Transverse colon (tissue), 4 donors: ENCODE measurements at regions not wholly inside any gene's neighbourhood (a gene's known extent, or its start where the extent isn't known, plus 50 kb on each side); places are given as distances from the start of the nearest gene placed in this dataset.

Experiments
- DNase-seq: peaks from one replicate; pipeline ENCODE4 v3.0.0-alpha.2; 2019
- H3K27ac ChIP-seq, 4 donors: fragments of 200-600 bp; sonication (generic); 2 replicates each; pipeline ENCODE4 v1.5.1; 2016 to 2018; ENCODE audit warnings: inconsistent platforms in 4 of 4
- H3K27me3 ChIP-seq: fragments of 200-600 bp; sonication (generic); 2 replicates; pipeline ENCODE4 v1.5.1; 2017; ENCODE audit warnings: inconsistent platforms
- H3K36me3 ChIP-seq, 4 donors: fragments of 200-600 bp; sonication (generic); 2 replicates each; pipeline ENCODE4 v1.5.1; 2017 to 2019; ENCODE audit warnings: inconsistent platforms in 4 of 4
- H3K4me1 ChIP-seq, 4 donors: fragments of 200-600 bp; sonication (generic); 2 replicates each; pipeline ENCODE4 v1.5.1; 2017 to 2020; ENCODE audit warnings: inconsistent platforms in 4 of 4
- H3K4me3 ChIP-seq, 4 donors: fragments of 200-600 bp; sonication (generic); 1 replicate in 1 of 4; 2 replicates in 3 of 4; pipeline versions ENCODE4 v1.5.1 to v1.6.1; 2017 to 2019; ENCODE audit warnings: inconsistent platforms in 4 of 4
- H3K9me3 ChIP-seq, 2 donors: fragments of 200-600 bp; sonication (generic); 2 replicates each; pipeline ENCODE4 v1.5.1; 2017 to 2019; ENCODE audit warnings: inconsistent platforms in 2 of 2
- CTCF ChIP-seq, 5 experiments: fragments of 200-600 bp in 3 of 5; fragments of 450-650 bp in 2 of 5; sonication (generic) in 3 of 5; IDR thresholded peaks; 1 replicate in 2 of 5; 2 replicates in 3 of 5; pipeline ENCODE4 v1.5.1; 2016 to 2017; ENCODE audit warnings: antibody characterized with exemption in 5 of 5, inconsistent platforms in 3 of 5, mild to moderate bottlenecking in 2 of 5, moderate library complexity in 1 of 5
- EP300 ChIP-seq: sonication (generic); formaldehyde crosslinking; IDR thresholded peaks from one replicate; pipeline ENCODE4 v1.6.1; 2017; ENCODE audit warnings: antibody characterized with exemption, low read depth
- POLR2A ChIP-seq: fragments of 450-650 bp; IDR thresholded peaks from one replicate; pipeline ENCODE4 v1.6.1; 2016; ENCODE audit warnings: antibody characterized with exemption, mild to moderate bottlenecking, moderate library complexity
- POLR2AphosphoS5 ChIP-seq, 3 donors: sonication (generic); formaldehyde crosslinking; IDR thresholded peaks; one replicate each; pipeline ENCODE4 v1.6.1; 2016; ENCODE audit warnings: antibody characterized with exemption in 3 of 3
- WGBS, 2 donors: methylation state at CpG; one replicate each; pipeline ENCODE4 v1.1.5; 2018; ENCODE audit warnings: low coverage in 1 of 2; 5-methylcytosine and 5-hydroxymethylcytosine counted together
- in situ Hi-C, 4 donors: fragments of 200-750 bp; cut with MboI; loops; one replicate each; pipeline versions ENCODE4 v1.15.0 to v1.15.1; 2017; ENCODE audit warnings: low sequenced_read_pairs in 3 of 4, low pct_ligation_motif_present in 1 of 4, low pct_unique_long_range_greater_than_20kb in 1 of 4
- intact Hi-C: fragments of 100-400 bp; cut with DNase I; formaldehyde crosslinking; loops from one replicate; pipeline ENCODE4 v1.15.1; 2023; ENCODE audit warnings: low total_unique reads

- WGBS, 2 donors: 87% methylated on average over 8 of the region's 11 CpGs; no CpG with 5 or more reads in 1 of the 2 donors
- Histone ChIP-seq H3K9me3 (no peaks in the 10 kb centered on the region), H3K4me1 (no peaks in the 10 kb centered on the region), H3K27ac (no peak overlapping the region), H3K36me3 (no peaks in the 10 kb centered on the region), H3K27me3 (no peaks in the 10 kb centered on the region), H3K4me3 (no peak overlapping the region)
- in situ Hi-C loops: no loop called here
- no peak for DNase-seq
- TF ChIP-seq EP300 (no peak), POLR2A (no peak), POLR2AphosphoS5 (IDR thresholded peaks at IDR 0.05) (no peak), CTCF (IDR thresholded peaks at IDR 0.05) (no peak)
- intact Hi-C loops: no loop called here
These were observed 134.6 kb downstream of the HMX1 start for GRCh38 chr4:8737075-8737474.

GRCh38 chr4:8736090-8736825, 135.4 kb downstream of the HMX1 start:
- 70 to 84% methylated on average over 7 to 18 of the region's 18 CpGs for WGBS, 2 donors
- H3K9me3 ChIP-seq: no peaks in the 10 kb centered on the region
- TF ChIP-seq POLR2A (no peak), POLR2AphosphoS5 (IDR thresholded peaks at IDR 0.05) (no peak), EP300 (no peak)
- intact Hi-C loops: no loop called here
- no peak overlapping the region for H3K4me3 ChIP-seq
- no peaks in the 10 kb centered on the region for H3K4me1 ChIP-seq
- H3K27me3 ChIP-seq: no peaks in the 10 kb centered on the region
- no peak overlapping the region for H3K27ac ChIP-seq
- no peaks in the 10 kb centered on the region for H3K36me3 ChIP-seq
- no peak for DNase-seq
- in situ Hi-C loops: no loop called here

GRCh38 chr4:8735236-8736089, 136.2 kb downstream of the HMX1 start:
- Histone ChIP-seq H3K9me3 (no peaks in the 10 kb centered on the region), H3K27me3 (no peaks in the 10 kb centered on the region), H3K4me1 (no peaks in the 10 kb centered on the region), H3K4me3 (no peak overlapping the region), H3K27ac (no peak overlapping the region), H3K36me3 (no peaks in the 10 kb centered on the region)
- WGBS, 2 donors: 0 to 78% methylated on average over 1 to 14 of the region's 14 CpGs
- DNase-seq: no peak
- TF ChIP-seq POLR2A (no peak), CTCF (IDR thresholded peaks at IDR 0.05) (no peak), POLR2AphosphoS5 (IDR thresholded peaks at IDR 0.05) (no peak), EP300 (no peak)
- intact Hi-C loops (no loop called here), in situ Hi-C loops (no loop called here)

- in situ Hi-C loops (no loop called here), intact Hi-C loops (no loop called here)
- DNase-seq: no peak
- TF ChIP-seq POLR2A (no peak), POLR2AphosphoS5 (IDR thresholded peaks at IDR 0.05) (no peak), EP300 (no peak), CTCF (IDR thresholded peaks at IDR 0.05) (no peak)
- H3K4me3 ChIP-seq: no peak overlapping the region
- H3K27me3 ChIP-seq: no peaks in the 10 kb centered on the region
- no peaks in the 10 kb centered on the region for H3K4me1 ChIP-seq
- H3K9me3 ChIP-seq: no peaks in the 10 kb centered on the region
- 81% methylated on average over 5 of the region's 5 CpGs; no CpG with 5 or more reads in 1 of the 2 donors for WGBS, 2 donors
- no peak overlapping the region for H3K27ac ChIP-seq
- no peaks in the 10 kb centered on the region for H3K36me3 ChIP-seq
These were observed 138.9 kb downstream of the HMX1 start for GRCh38 chr4:8732681-8733243.
